HCT116 (cell line): ENCODE measurements at regions not wholly inside any gene's neighbourhood (a gene's known extent, or its start where the extent isn't known, plus 50 kb on each side); places are given as distances from the start of the nearest gene placed in this dataset.

Experiments used
- ATAC-seq: fragments of 200-7000 bp; cut with Tn5 transposase; 2 replicates; pipeline ENCODE4 v1.9.1; 2020; ENCODE audit warnings: mild to moderate bottlenecking, moderate library complexity
- BruUV-seq: library from RNA; stranded (reverse); fragments of 400-500 nt; replicated peaks from 2 replicates; lab custom pipeline; 2021; lab: Mats Ljungman, UMichigan
- CTCF ChIA-PET: fragments of 300-600 bp; sonication (Branson Sonifier 250); formaldehyde crosslinking; loops from one replicate; lab custom pipeline; 2021; ENCODE audit warnings: antibody characterized with exemption; lab: Charles Lee
- POLR2A ChIA-PET: fragments of 300-600, 350-600 bp; sonication (Branson Sonifier 250); formaldehyde crosslinking; loops from one replicate; lab custom pipeline; 2021; ENCODE audit warnings: antibody characterized with exemption; lab: Charles Lee
- RAD21 ChIA-PET, 2 experiments: fragments of 300-600 bp; sonication (Branson Sonifier 250); formaldehyde crosslinking; loops; one replicate each; lab custom pipeline; 2023; ENCODE audit warnings: low total read pairs in 2 of 2; ENCODE audit not compliant: uncharacterized antibody in 2 of 2, unreplicated experiment in 2 of 2, low non-redundant PET in 1 of 2; lab: Charles Lee
- DNase-seq: peaks from one replicate; pipeline ENCODE4 v3.0.0-alpha.2; 2010; ENCODE audit warnings: low read depth, low spot score
- H2AFZ ChIP-seq: fragments of 200-600 bp; shearing (Covaris generic), sonication (generic); 2 replicates; pipeline ENCODE4 v1.6.1; 2017; ENCODE audit warnings: low read depth, mixed run types, mixed read lengths, antibody characterized with exemption, low read length; ENCODE audit not compliant: poor library complexity, severe bottlenecking
- H3K27ac ChIP-seq: 2 replicates; pipeline ENCODE4 v1.5.1; 2012; ENCODE audit warnings: low read depth, low read length
- H3K27me3 ChIP-seq: fragments of 200-600 bp; sonication (generic); 2 replicates; pipeline ENCODE4 v1.6.1; 2016; ENCODE audit warnings: mixed run types, low read length, mixed read lengths; ENCODE audit not compliant: insufficient read depth
- H3K36me3 ChIP-seq, 2 experiments: fragments of 200-500 bp in 1 of 2; fragments of 200-600 bp in 1 of 2; sonication (Bioruptor generic) in 1 of 2; sonication (generic) in 1 of 2; 2 replicates each; pipeline versions ENCODE4 v1.5.1 to v1.6.1; 2014 to 2016; ENCODE audit warnings: low read length in 2 of 2, inconsistent platforms in 1 of 2, mixed read lengths in 1 of 2, mixed run types in 1 of 2; ENCODE audit not compliant: insufficient read depth in 2 of 2, control insufficient read depth in 1 of 2
- H3K4me1 ChIP-seq, 2 experiments: fragments of 200-600 bp in 1 of 2; sonication (generic) in 1 of 2; 2 replicates each; pipeline versions ENCODE4 v1.5.1 to v1.6.1; 2012 to 2017; ENCODE audit warnings: low read length in 2 of 2, inconsistent platforms in 1 of 2, mild to moderate bottlenecking in 1 of 2, mixed read lengths in 1 of 2, mixed run types in 1 of 2, moderate library complexity in 1 of 2; ENCODE audit not compliant: insufficient read depth in 2 of 2, control insufficient read depth in 1 of 2
- H3K4me2 ChIP-seq: fragments of 200-600 bp; sonication (generic); 2 replicates; pipeline ENCODE4 v1.6.1; 2017; ENCODE audit warnings: mixed run types, low read length, mixed read lengths
- H3K4me3 ChIP-seq, 2 experiments: fragments of 200-600 bp in 1 of 2; sonication (generic) in 1 of 2; replicated peaks in 1 of 2; 2 replicates each; pipeline ENCODE4 v1.5.1; 2011 to 2016; ENCODE audit warnings: low read length in 2 of 2, control low read depth in 1 of 2, low read depth in 1 of 2, mild to moderate bottlenecking in 1 of 2, mixed read lengths in 1 of 2, mixed run types in 1 of 2
- H3K79me2 ChIP-seq: fragments of 200-600 bp; sonication (generic); 2 replicates; pipeline ENCODE4 v1.6.1; 2017; ENCODE audit warnings: mild to moderate bottlenecking, mixed run types, low read length, moderate library complexity, mixed read lengths; ENCODE audit not compliant: insufficient read depth
- H3K9ac ChIP-seq: fragments of 200-600 bp; sonication (generic); 2 replicates; pipeline ENCODE4 v1.6.1; 2016; ENCODE audit warnings: low read length, mixed read lengths
- H3K9me2 ChIP-seq: fragments of 200-600 bp; sonication (generic), shearing (Covaris generic); 2 replicates; pipeline ENCODE4 v1.6.1; 2017; ENCODE audit warnings: mixed run types, mild to moderate bottlenecking, moderate library complexity; ENCODE audit not compliant: insufficient read depth
- H3K9me3 ChIP-seq, 2 experiments: fragments of 200-500 bp in 1 of 2; fragments of 200-600 bp in 1 of 2; sonication (Bioruptor generic) in 1 of 2; sonication (generic) in 1 of 2; 2 replicates each; pipeline ENCODE4 v1.6.1; 2014 to 2017; ENCODE audit warnings: low read length in 2 of 2, mixed read lengths in 2 of 2, inconsistent platforms in 1 of 2, low read depth in 1 of 2, mild to moderate bottlenecking in 1 of 2, mixed run types in 1 of 2, moderate library complexity in 1 of 2; ENCODE audit not compliant: control insufficient read depth in 1 of 2, insufficient read depth in 1 of 2
- H4K20me1 ChIP-seq: fragments of 200-600 bp; sonication (generic), shearing (Covaris generic); 2 replicates; pipeline ENCODE4 v1.6.1; 2017; ENCODE audit warnings: mixed run types, mild to moderate bottlenecking, moderate library complexity; ENCODE audit not compliant: insufficient read depth
- CBX3 ChIP-seq: IDR thresholded peaks from 2 replicates; pipeline ENCODE4 v1.6.1; 2012; ENCODE audit warnings: low read depth
- CEBPB ChIP-seq: IDR thresholded peaks from 2 replicates; pipeline ENCODE4 v1.6.1; 2012; ENCODE audit warnings: low read depth
- ELF1 ChIP-seq: IDR thresholded peaks from 2 replicates; pipeline ENCODE4 v1.6.1; 2012; ENCODE audit warnings: low read depth, borderline replicate concordance
- EZH2phosphoT487 ChIP-seq: fragments of 200-600 bp; IDR thresholded peaks from 2 replicates; pipeline ENCODE4 v1.6.1; 2018; ENCODE audit warnings: antibody characterized with exemption, borderline replicate concordance
- POLR2A ChIP-seq: IDR thresholded peaks from 2 replicates; pipeline ENCODE4 v1.7.0; 2011; ENCODE audit warnings: borderline replicate concordance; ENCODE audit not compliant: insufficient read depth, insufficient read length; ENCODE audit errors: extremely low read depth
- RAD21 ChIP-seq: IDR thresholded peaks from 2 replicates; pipeline ENCODE4 v1.6.1; 2012; ENCODE audit warnings: low read depth, mild to moderate bottlenecking
- SIN3A ChIP-seq: IDR thresholded peaks from 2 replicates; pipeline ENCODE4 v1.6.1; 2012; ENCODE audit warnings: low read depth
- SRF ChIP-seq: IDR thresholded peaks from 2 replicates; pipeline ENCODE4 v1.6.1; 2012; ENCODE audit warnings: low read depth
- TCF7L2 ChIP-seq: IDR thresholded peaks from 2 replicates; pipeline ENCODE4 v1.7.0; 2011; ENCODE audit warnings: borderline replicate concordance, inconsistent platforms; ENCODE audit not compliant: insufficient read depth, insufficient read length; ENCODE audit errors: extremely low read depth
- ZFX ChIP-seq: fragments of 450-650 bp; IDR thresholded peaks from 2 replicates; pipeline ENCODE4 v1.6.1; 2017
- intact Hi-C: fragments of 100-400 bp; cut with micrococcal nuclease; formaldehyde crosslinking; loops from 2 replicates; pipeline ENCODE4 v1.10.0; 2022

GRCh38 chr5:92180391-92180790, 797.3 kb upstream of the ARRDC3 start:
- intact Hi-C loops: no loop called here
- BruUV-seq: no TSS peak
- Histone ChIP-seq H3K27ac (no peak overlapping the region), H2AFZ (no peak overlapping the region), H4K20me1 (no peaks in the 10 kb centered on the region)
- TF ChIP-seq SIN3A (no peak), TCF7L2 (no peak)
- TF ChIP-seq, all 23 proteins: peak for 0
- Histone ChIP-seq H3K27me3 (no peaks in the 10 kb centered on the region), H3K9me3 (no peaks in the 10 kb centered on the region), H3K9me2 (no peaks in the 10 kb centered on the region), H3K9ac (no peak overlapping the region), H3K4me2 (no peak overlapping the region), H3K36me3 (no peaks in the 10 kb centered on the region), H3K4me1 (no peaks in the 10 kb centered on the region), H3K79me2 (no peaks in the 10 kb centered on the region), H3K4me3 (no peak overlapping the region)
- ATAC-seq (no peak), DNase-seq (no peak)
- POLR2A ChIA-PET: no interaction called here
- CTCF ChIA-PET: no interaction called here
- RAD21 ChIA-PET: no interaction called here

DNA sequence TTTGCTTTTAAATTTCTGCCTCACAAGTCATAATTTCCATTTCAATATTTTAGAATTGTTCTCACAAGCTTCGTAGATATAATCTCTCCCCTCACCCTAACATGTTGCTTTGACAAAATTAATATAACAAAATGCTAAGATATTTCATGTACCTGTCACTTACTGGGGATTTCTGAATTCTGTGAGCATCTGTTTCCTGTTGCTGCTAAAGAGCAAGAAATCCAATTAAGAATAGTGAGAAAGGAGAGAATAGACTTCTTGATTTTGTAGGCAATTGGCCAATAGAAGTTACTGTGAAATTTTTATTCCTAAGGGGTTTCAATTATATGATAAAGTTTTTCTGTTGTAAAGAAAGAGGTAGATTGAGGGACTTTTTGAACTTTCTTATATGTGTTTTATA, 796.5 kb upstream of the ARRDC3 start:
- H3K9me3 ChIP-seq: no peaks in the 10 kb centered on the region
- H3K27me3 ChIP-seq: no peaks in the 10 kb centered on the region
- no peaks in the 10 kb centered on the region for H3K4me1 ChIP-seq
- H3K9me2 ChIP-seq: no peaks in the 10 kb centered on the region
- H3K4me2 ChIP-seq: no peak overlapping the region
- no peak overlapping the region for H3K27ac ChIP-seq
- no peak for ATAC-seq
- no peaks in the 10 kb centered on the region for H3K79me2 ChIP-seq
- no peak for DNase-seq
- ChIA-PET POLR2A (no interaction called here), CTCF (no interaction called here), RAD21 (no interaction called here)
- no peaks in the 10 kb centered on the region for H3K36me3 ChIP-seq
- no TSS peak for BruUV-seq
- H3K9ac ChIP-seq: no peak overlapping the region
- no peak overlapping the region for H3K4me3 ChIP-seq
- intact Hi-C loops: no loop called here
- H2AFZ ChIP-seq: no peak overlapping the region
- no peaks in the 10 kb centered on the region for H4K20me1 ChIP-seq
- TF ChIP-seq ZFX (no peak), ELF1 (no peak), CBX3 (no peak), SIN3A (no peak), CEBPB (no peak), TCF7L2 (no peak), POLR2A (no peak), SRF (no peak), EZH2phosphoT487 (no peak), RAD21 (no peak)
- TF ChIP-seq, all 23 proteins: peak for 0
